ENCODE measurements at regions not wholly inside any gene's neighbourhood (a gene's known extent, or its start where the extent isn't known, plus 50 kb on each side); places are given as distances from the start of the nearest gene placed in this dataset.

DNA sequence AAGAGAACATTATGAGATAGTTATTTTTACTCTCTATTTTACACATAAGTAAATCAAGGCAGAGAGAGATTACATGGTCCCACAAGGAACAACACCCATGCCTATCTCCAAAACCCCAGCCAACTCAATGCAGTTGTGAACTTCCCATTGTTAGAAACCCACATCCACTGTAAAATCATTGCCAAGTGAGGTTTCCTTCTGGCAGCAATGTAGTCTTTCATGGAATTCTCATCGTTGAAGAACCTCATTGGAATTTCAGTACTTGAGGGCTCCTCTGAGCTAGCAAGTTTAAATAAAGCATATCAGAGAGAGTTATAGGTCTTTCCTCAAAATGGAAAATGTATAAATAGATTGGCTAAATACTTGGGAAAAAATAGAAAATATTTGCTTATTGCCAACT, 105.2 kb downstream of the RAD51AP2 start:
- H3K27ac Mint-ChIP-seq = no peak overlapping the region
- Histone ChIP-seq H3K4me3 (ENCODE audit: low read length) (no peak overlapping the region), H3K27ac (ENCODE audit: low read depth, low read length) (no peak overlapping the region), H3K36me3 (ENCODE audit: control insufficient read depth, insufficient read depth, low read length) (no peaks in the 10 kb centered on the region), H3K9me3 (ENCODE audit: control insufficient read depth, low read length) (peaks cover 15% of the 10 kb centered on the region), H3K27me3 (ENCODE audit: control insufficient read depth, insufficient read depth, low read length, poor library complexity, severe bottlenecking) (no peaks in the 10 kb centered on the region), H3K9ac (ENCODE audit: extremely low read depth, low read length, poor library complexity, severe bottlenecking) (no peak overlapping the region), H3K4me1 (ENCODE audit: control insufficient read depth, insufficient read depth, low read length) (no peaks in the 10 kb centered on the region)
- H3K4me1 Mint-ChIP-seq = no peaks in the 10 kb centered on the region
- no peaks in the 10 kb centered on the region for H3K36me3 Mint-ChIP-seq (ENCODE audit: low read depth)
- no peaks in the 10 kb centered on the region for H3K27me3 Mint-ChIP-seq (ENCODE audit: insufficient read depth)
- no peak for DNase-seq
- no peak overlapping the region for H3K4me3 Mint-ChIP-seq
- TF ChIP-seq, protein P1, sequence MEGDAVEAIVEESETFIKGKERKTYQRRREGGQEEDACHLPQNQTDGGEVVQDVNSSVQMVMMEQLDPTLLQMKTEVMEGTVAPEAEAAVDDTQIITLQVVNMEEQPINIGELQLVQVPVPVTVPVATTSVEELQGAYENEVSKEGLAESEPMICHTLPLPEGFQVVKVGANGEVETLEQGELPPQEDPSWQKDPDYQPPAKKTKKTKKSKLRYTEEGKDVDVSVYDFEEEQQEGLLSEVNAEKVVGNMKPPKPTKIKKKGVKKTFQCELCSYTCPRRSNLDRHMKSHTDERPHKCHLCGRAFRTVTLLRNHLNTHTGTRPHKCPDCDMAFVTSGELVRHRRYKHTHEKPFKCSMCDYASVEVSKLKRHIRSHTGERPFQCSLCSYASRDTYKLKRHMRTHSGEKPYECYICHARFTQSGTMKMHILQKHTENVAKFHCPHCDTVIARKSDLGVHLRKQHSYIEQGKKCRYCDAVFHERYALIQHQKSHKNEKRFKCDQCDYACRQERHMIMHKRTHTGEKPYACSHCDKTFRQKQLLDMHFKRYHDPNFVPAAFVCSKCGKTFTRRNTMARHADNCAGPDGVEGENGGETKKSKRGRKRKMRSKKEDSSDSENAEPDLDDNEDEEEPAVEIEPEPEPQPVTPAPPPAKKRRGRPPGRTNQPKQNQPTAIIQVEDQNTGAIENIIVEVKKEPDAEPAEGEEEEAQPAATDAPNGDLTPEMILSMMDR (conservative IDR thresholded peaks at IDR 0.05) = no peak
- H3K9me3 Mint-ChIP-seq = peaks cover 17% of the 10 kb centered on the region
- WGBS, 2 experiments (ENCODE audit: insufficient coverage in 1 of 2, insufficient read length in 1 of 2) = 94% methylated on average over 1 of the region's 1 CpG; no CpG with 5 or more reads in 1 of the 2 experiments

DNA sequence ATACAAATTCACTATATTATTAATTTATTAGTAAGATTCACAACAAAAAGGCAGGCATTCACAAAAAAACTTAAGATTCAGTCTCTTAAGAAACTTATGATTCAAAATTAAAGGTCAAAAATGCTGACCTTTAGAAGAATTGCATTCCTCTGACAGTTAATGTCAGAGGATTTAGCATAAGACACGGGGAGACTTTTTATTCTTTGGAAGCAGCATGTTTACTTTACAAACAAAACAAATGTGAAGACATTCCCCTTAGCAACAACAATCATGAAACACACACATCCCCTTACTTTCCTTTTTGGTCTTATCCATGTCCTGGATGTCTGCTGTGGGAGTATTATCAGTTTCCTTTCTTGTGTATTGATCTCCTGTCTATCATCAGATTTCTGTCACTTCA, 117.1 kb downstream of the RAD51AP2 start:
- no peak overlapping the region for H3K9ac ChIP-seq (ENCODE audit: extremely low read depth, low read length, poor library complexity, severe bottlenecking)
- H3K36me3 ChIP-seq (ENCODE audit: control insufficient read depth, insufficient read depth, low read length) = no peaks in the 10 kb centered on the region
- no peaks in the 10 kb centered on the region for H3K27me3 ChIP-seq (ENCODE audit: control insufficient read depth, insufficient read depth, low read length, poor library complexity, severe bottlenecking)
- no peaks in the 10 kb centered on the region for H3K4me1 ChIP-seq (ENCODE audit: control insufficient read depth, insufficient read depth, low read length)
- no peaks in the 10 kb centered on the region for H3K4me1 Mint-ChIP-seq
- WGBS, 2 experiments (ENCODE audit: insufficient coverage in 1 of 2, insufficient read length in 1 of 2) = 100% methylated on average over 1 of the region's 1 CpG
- H3K9me3 Mint-ChIP-seq = peaks cover 34% of the 10 kb centered on the region
- H3K36me3 Mint-ChIP-seq (ENCODE audit: low read depth) = peaks cover 2% of the 10 kb centered on the region
- no peak for DNase-seq
- no peaks in the 10 kb centered on the region for H3K27me3 Mint-ChIP-seq (ENCODE audit: insufficient read depth)
- peaks cover 43% of the 10 kb centered on the region for H3K9me3 ChIP-seq (ENCODE audit: control insufficient read depth, low read length)
- H3K4me3 ChIP-seq (ENCODE audit: low read length) = no peak overlapping the region
- no peak overlapping the region for H3K4me3 Mint-ChIP-seq
- no peak overlapping the region for H3K27ac Mint-ChIP-seq
- TF ChIP-seq, protein P1 (conservative IDR thresholded peaks at IDR 0.05) = no peak
- H3K27ac ChIP-seq (ENCODE audit: low read depth, low read length) = no peak overlapping the region

DNA sequence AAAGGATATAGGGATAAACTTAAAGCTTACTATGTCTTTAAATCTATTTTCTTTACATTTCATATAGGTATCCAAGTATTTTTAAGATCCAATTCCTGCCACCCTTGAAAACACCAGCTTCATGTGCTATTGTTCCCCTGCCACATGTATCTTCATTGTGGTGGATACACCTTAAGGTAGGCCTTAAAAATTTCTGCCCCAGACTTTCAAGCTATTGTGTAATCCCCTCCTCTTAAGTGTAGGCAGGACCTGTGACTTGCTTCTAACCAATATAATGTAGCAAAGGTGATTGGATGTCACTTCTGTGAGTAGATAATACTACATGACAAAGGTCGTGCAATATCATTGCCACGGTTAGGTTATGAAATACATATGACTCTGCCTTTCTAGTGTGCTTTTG, 119.5 kb downstream of the RAD51AP2 start:
- Histone ChIP-seq H3K9ac (ENCODE audit: extremely low read depth, low read length, poor library complexity, severe bottlenecking) (no peak overlapping the region), H3K27ac (ENCODE audit: low read depth, low read length) (no peak overlapping the region), H3K9me3 (ENCODE audit: control insufficient read depth, low read length) (peaks cover 28% of the 10 kb centered on the region), H3K4me3 (ENCODE audit: low read length) (no peak overlapping the region), H3K4me1 (ENCODE audit: control insufficient read depth, insufficient read depth, low read length) (no peaks in the 10 kb centered on the region), H3K36me3 (ENCODE audit: control insufficient read depth, insufficient read depth, low read length) (no peaks in the 10 kb centered on the region), H3K27me3 (ENCODE audit: control insufficient read depth, insufficient read depth, low read length, poor library complexity, severe bottlenecking) (no peaks in the 10 kb centered on the region)
- H3K9me3 Mint-ChIP-seq = peaks cover 25% of the 10 kb centered on the region
- no peak overlapping the region for H3K4me3 Mint-ChIP-seq
- H3K27ac Mint-ChIP-seq = no peak overlapping the region
- no peaks in the 10 kb centered on the region for H3K4me1 Mint-ChIP-seq
- WGBS, 2 experiments (ENCODE audit: insufficient coverage in 1 of 2, insufficient read length in 1 of 2) = 77 to 88% methylated on average over 2 of the region's 2 CpGs
- H3K36me3 Mint-ChIP-seq (ENCODE audit: low read depth) = peaks cover 2% of the 10 kb centered on the region
- no peak for DNase-seq
- no peaks in the 10 kb centered on the region for H3K27me3 Mint-ChIP-seq (ENCODE audit: insufficient read depth)
- TF ChIP-seq, protein P1 (conservative IDR thresholded peaks at IDR 0.05) = no peak

All from endodermal cell (in vitro differentiated cells).